Testis (tissue), 2 donors: ENCODE measurements at regions not wholly inside any gene's neighbourhood (a gene's known extent, or its start where the extent isn't known, plus 50 kb on each side); places are given as distances from the start of the nearest gene placed in this dataset.

Source experiments
- CTCF ChIP-seq, 3 experiments: fragments of 450-650 bp in 2 of 3; fragments of 200-600 bp in 1 of 3; sonication (generic) in 1 of 3; IDR thresholded peaks; one replicate each; pipeline ENCODE4 v1.5.1; 2016 to 2019; ENCODE audit warnings: antibody characterized with exemption in 3 of 3, mild to moderate bottlenecking in 2 of 3, moderate library complexity in 1 of 3
- POLR2A ChIP-seq: fragments of 450-650 bp; IDR thresholded peaks from one replicate; pipeline ENCODE4 v1.6.1; 2017; ENCODE audit warnings: antibody characterized with exemption, mild to moderate bottlenecking, moderate library complexity

DNA sequence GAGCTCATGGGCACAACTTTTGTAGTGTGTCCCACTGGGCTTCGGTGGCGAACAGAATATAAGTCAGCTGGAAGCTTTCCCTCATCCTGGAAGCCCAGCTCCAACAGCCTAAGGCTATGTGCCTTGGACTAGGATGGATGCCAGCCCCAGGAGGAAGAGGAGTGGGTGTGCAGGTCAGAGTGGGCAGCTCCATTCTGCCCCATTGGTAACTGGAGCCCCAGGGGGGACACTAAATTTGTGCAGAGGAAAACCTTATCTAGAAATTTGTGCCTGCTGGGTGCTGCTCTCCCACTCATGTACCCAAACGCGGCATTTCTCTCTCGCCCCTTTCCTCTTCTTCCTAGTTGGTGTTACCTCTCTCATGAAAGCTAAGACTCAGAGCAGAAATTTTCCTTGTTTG, 253.9 kb upstream of the MAN1A1 start:
- TF ChIP-seq CTCF (IDR thresholded peaks at IDR 0.05) (no peak), POLR2A (no peak)
